Spleen (tissue), 7 donors: ENCODE measurements at regions not wholly inside any gene's neighbourhood (a gene's known extent, or its start where the extent isn't known, plus 50 kb on each side); places are given as distances from the start of the nearest gene placed in this dataset.

ENCODE experiments used
- POLR2A ChIP-seq, 3 donors: fragments of 450-650 bp; IDR thresholded peaks; one replicate each; pipeline ENCODE4 v1.5.1; 2017; ENCODE audit warnings: antibody characterized with exemption in 3 of 3, mild to moderate bottlenecking in 1 of 3
- POLR2AphosphoS5 ChIP-seq, 3 donors: sonication (generic); formaldehyde crosslinking; IDR thresholded peaks; one replicate each; pipeline ENCODE4 v1.5.1; 2017; ENCODE audit warnings: antibody characterized with exemption in 3 of 3
- TF ChIP-seq, protein P1 (sequence below), 11 experiments: fragments of 200-600 bp in 7 of 11; fragments of 450-650 bp in 4 of 11; sonication (generic) in 4 of 11; IDR thresholded peaks in 8 of 11; conservative IDR thresholded peaks in 3 of 11; 1 replicate in 7 of 11; 2 replicates in 4 of 11; pipeline versions ENCODE4 v1.4.0 to v1.8.0; 2016 to 2021; ENCODE audit warnings: antibody characterized with exemption in 11 of 11, inconsistent platforms in 4 of 11, mild to moderate bottlenecking in 1 of 11
- donor health status: DM: no; HTN: no; CAD: no; lungs with moderate emphysema.
- donor health status: DM: no; HTN: no; CAD: no.
- donor health status: DM: no; HTN: no; CAD: no.

DNA sequence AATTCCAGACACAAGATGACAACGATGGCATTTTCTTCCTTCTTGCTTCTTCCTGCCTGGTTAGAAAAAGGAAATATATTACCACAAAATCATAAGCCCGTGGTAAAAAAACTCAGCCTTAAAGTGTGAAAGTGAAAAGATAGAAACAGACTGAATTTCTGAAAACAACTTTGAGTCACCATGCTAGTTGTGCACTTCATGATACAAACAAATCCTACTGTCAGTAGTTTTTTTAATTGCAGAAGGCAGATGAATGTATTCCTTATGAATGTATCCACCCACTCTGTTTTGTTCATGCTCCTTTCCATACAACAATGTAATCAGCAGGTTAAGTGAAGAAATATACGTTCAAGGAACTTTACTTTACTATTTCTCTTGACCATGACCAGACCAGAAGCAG, 1144.7 kb downstream of the OTOL1 start:
- TF ChIP-seq POLR2AphosphoS5 (IDR thresholded peaks at IDR 0.05) (no peak), POLR2A (IDR thresholded peaks at IDR 0.05) (no peak)
- TF ChIP-seq, protein P1, sequence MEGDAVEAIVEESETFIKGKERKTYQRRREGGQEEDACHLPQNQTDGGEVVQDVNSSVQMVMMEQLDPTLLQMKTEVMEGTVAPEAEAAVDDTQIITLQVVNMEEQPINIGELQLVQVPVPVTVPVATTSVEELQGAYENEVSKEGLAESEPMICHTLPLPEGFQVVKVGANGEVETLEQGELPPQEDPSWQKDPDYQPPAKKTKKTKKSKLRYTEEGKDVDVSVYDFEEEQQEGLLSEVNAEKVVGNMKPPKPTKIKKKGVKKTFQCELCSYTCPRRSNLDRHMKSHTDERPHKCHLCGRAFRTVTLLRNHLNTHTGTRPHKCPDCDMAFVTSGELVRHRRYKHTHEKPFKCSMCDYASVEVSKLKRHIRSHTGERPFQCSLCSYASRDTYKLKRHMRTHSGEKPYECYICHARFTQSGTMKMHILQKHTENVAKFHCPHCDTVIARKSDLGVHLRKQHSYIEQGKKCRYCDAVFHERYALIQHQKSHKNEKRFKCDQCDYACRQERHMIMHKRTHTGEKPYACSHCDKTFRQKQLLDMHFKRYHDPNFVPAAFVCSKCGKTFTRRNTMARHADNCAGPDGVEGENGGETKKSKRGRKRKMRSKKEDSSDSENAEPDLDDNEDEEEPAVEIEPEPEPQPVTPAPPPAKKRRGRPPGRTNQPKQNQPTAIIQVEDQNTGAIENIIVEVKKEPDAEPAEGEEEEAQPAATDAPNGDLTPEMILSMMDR (IDR thresholded peaks at IDR 0.05 in 8 of 11, conservative IDR thresholded peaks at IDR 0.05 in 3 of 11): no peak
